Nephron (organoid): ENCODE measurements at regions not wholly inside any gene's neighbourhood (a gene's known extent, or its start where the extent isn't known, plus 50 kb on each side); places are given as distances from the start of the nearest gene placed in this dataset.

ENCODE experiments used
- H3K27ac Mint-ChIP-seq, 3 experiments: 2 replicates each; pipeline ENCODE4 v1.8.0; 2020; ENCODE audit warnings: mixed read lengths in 3 of 3, mild to moderate bottlenecking in 2 of 3, moderate library complexity in 1 of 3
- H3K27me3 Mint-ChIP-seq: 2 replicates; pipeline ENCODE4 v1.8.0; 2021; ENCODE audit warnings: low read depth, mild to moderate bottlenecking, moderate library complexity, mixed read lengths
- H3K36me3 Mint-ChIP-seq: 2 replicates; pipeline ENCODE4 v1.8.0; 2020; ENCODE audit warnings: low read depth, mixed read lengths
- H3K4me1 Mint-ChIP-seq: 2 replicates; pipeline ENCODE4 v1.8.0; 2020; ENCODE audit warnings: mixed read lengths
- H3K4me3 Mint-ChIP-seq, 3 experiments: 2 replicates each; pipeline ENCODE4 v1.8.0; 2020; ENCODE audit warnings: mild to moderate bottlenecking in 3 of 3, mixed read lengths in 3 of 3, moderate library complexity in 2 of 3
- H3K9me3 Mint-ChIP-seq: 2 replicates; pipeline ENCODE4 v1.8.0; 2020; ENCODE audit warnings: mixed read lengths
- CTCF ChIP-seq, 3 experiments: fragments of 200-600 bp; sonication (generic); IDR thresholded peaks; one replicate each; pipeline ENCODE4 v1.5.0; 2021; ENCODE audit warnings: antibody characterized with exemption in 3 of 3; ENCODE audit not compliant: unreplicated experiment in 3 of 3

GRCh38 chr5:8934455-8934854, 611.4 kb downstream of the SEMA5A start:
- H3K27me3 Mint-ChIP-seq, result no peaks in the 10 kb centered on the region
- peaks cover 27% of the 10 kb centered on the region for H3K9me3 Mint-ChIP-seq
- H3K4me1 Mint-ChIP-seq, result no peaks in the 10 kb centered on the region
- no peak overlapping the region for H3K27ac Mint-ChIP-seq
- H3K4me3 Mint-ChIP-seq, result no peak overlapping the region
- H3K36me3 Mint-ChIP-seq, result no peaks in the 10 kb centered on the region
- TF ChIP-seq CTCF (IDR thresholded peaks at IDR 0.05; ENCODE audit: unreplicated experiment in 3 of 3), result no peak

GRCh38 chr5:8940934-8941333, 604.9 kb downstream of the SEMA5A start:
- Mint-ChIP-seq H3K4me1 (no peaks in the 10 kb centered on the region), H3K27me3 (no peaks in the 10 kb centered on the region), H3K9me3 (peaks cover 32% of the 10 kb centered on the region), H3K27ac (no peak overlapping the region), H3K36me3 (no peaks in the 10 kb centered on the region), H3K4me3 (no peak overlapping the region)
- no peak for TF ChIP-seq CTCF (IDR thresholded peaks at IDR 0.05; ENCODE audit: unreplicated experiment in 3 of 3)

- Mint-ChIP-seq H3K36me3 (no peaks in the 10 kb centered on the region), H3K27me3 (no peaks in the 10 kb centered on the region), H3K4me3 (no peak overlapping the region), H3K27ac (no peak overlapping the region), H3K4me1 (no peaks in the 10 kb centered on the region), H3K9me3 (peaks cover 21% of the 10 kb centered on the region)
- no peak for TF ChIP-seq CTCF (IDR thresholded peaks at IDR 0.05; ENCODE audit: unreplicated experiment in 3 of 3)
Observed at GRCh38 chr5:8943301-8943700, 602.6 kb downstream of the SEMA5A start.

GRCh38 chr5:8944005-8944404, 601.9 kb downstream of the SEMA5A start:
- TF ChIP-seq CTCF (IDR thresholded peaks at IDR 0.05; ENCODE audit: unreplicated experiment in 3 of 3), result no peak
- Mint-ChIP-seq H3K9me3 (peaks cover 19% of the 10 kb centered on the region), H3K36me3 (no peaks in the 10 kb centered on the region), H3K27ac (no peak overlapping the region), H3K27me3 (no peaks in the 10 kb centered on the region), H3K4me1 (no peaks in the 10 kb centered on the region), H3K4me3 (no peak overlapping the region)

GRCh38 chr5:8945972-8946371, 599.9 kb downstream of the SEMA5A start:
- Mint-ChIP-seq H3K9me3 (peaks cover 4% of the 10 kb centered on the region), H3K4me3 (no peak overlapping the region), H3K4me1 (no peaks in the 10 kb centered on the region), H3K36me3 (no peaks in the 10 kb centered on the region), H3K27ac (no peak overlapping the region), H3K27me3 (no peaks in the 10 kb centered on the region)
- no peak for TF ChIP-seq CTCF (IDR thresholded peaks at IDR 0.05; ENCODE audit: unreplicated experiment in 3 of 3)

GRCh38 chr5:8949908-8950307, 596.0 kb downstream of the SEMA5A start:
- Mint-ChIP-seq H3K27me3 (no peaks in the 10 kb centered on the region), H3K4me3 (no peak overlapping the region), H3K9me3 (no peaks in the 10 kb centered on the region), H3K36me3 (no peaks in the 10 kb centered on the region), H3K4me1 (no peaks in the 10 kb centered on the region), H3K27ac (peak overlapping the region in 1 of 3 experiments; percentile 81)
- no peak for TF ChIP-seq CTCF (IDR thresholded peaks at IDR 0.05; ENCODE audit: unreplicated experiment in 3 of 3)
